ENCODE measurements at regions not wholly inside any gene's neighbourhood (a gene's known extent, or its start where the extent isn't known, plus 50 kb on each side); places are given as distances from the start of the nearest gene placed in this dataset.

- TF ChIP-seq CTCF (IDR thresholded peaks at IDR 0.05), result no peak
- no peak for TF ChIP-seq POLR2A (IDR thresholded peaks at IDR 0.05)
Observed at GRCh38 chr11:131002145-131002544, 85.9 kb upstream of the SNX19 start.
